Activated CD8-positive, alpha-beta T cell treated with anti-CD3 and anti-CD28 coated beads for 36 hours (primary cell): ENCODE measurements at regions not wholly inside any gene's neighbourhood (a gene's known extent, or its start where the extent isn't known, plus 50 kb on each side); places are given as distances from the start of the nearest gene placed in this dataset.

ENCODE experiments used
- ATAC-seq: fragments of 200-7000 bp; cut with Tn5 transposase; one replicate; pipeline ENCODE4 v1.10.0; 2021; ENCODE audit warnings: mild to moderate bottlenecking, moderate library complexity
- CTCF ChIA-PET: fragments of 350-600 bp; sonication (Branson Sonifier 250); formaldehyde crosslinking; loops from one replicate; lab custom pipeline; 2021; ENCODE audit warnings: antibody characterized with exemption; lab: Charles Lee
- POLR2A ChIA-PET: fragments of 350-600 bp; sonication (Branson Sonifier 250); formaldehyde crosslinking; loops from one replicate; lab custom pipeline; 2021; ENCODE audit warnings: antibody characterized with exemption; lab: Charles Lee
- DNase-seq: peaks from one replicate; pipeline ENCODE4 v3.0.0-alpha.2; 2020
- H3K27ac Mint-ChIP-seq: one replicate; pipeline ENCODE4 v1.8.0; 2021; ENCODE audit warnings: mild to moderate bottlenecking, mixed read lengths
- H3K27me3 Mint-ChIP-seq: one replicate; pipeline ENCODE4 v1.8.0; 2021; ENCODE audit warnings: mixed read lengths
- H3K36me3 Mint-ChIP-seq: one replicate; pipeline ENCODE4 v1.8.0; 2021; ENCODE audit warnings: low read depth, mixed read lengths
- H3K4me1 Mint-ChIP-seq: one replicate; pipeline ENCODE4 v1.8.0; 2021; ENCODE audit warnings: low read depth, mixed read lengths
- H3K4me3 Mint-ChIP-seq: one replicate; pipeline ENCODE4 v1.8.0; 2021; ENCODE audit warnings: mild to moderate bottlenecking, moderate library complexity, mixed read lengths
- H3K9me3 Mint-ChIP-seq: one replicate; pipeline ENCODE4 v1.8.0; 2021; ENCODE audit warnings: mixed read lengths
- intact Hi-C: fragments of 100-400 bp; cut with micrococcal nuclease; formaldehyde crosslinking; loops from one replicate; pipeline ENCODE4 v1.10.0; 2022
- TF ChIP-seq, protein P1 (sequence below): fragments of 200-600 bp; IDR thresholded peaks from one replicate; pipeline ENCODE4 v1.8.0; 2022; ENCODE audit warnings: antibody characterized with exemption, mild to moderate bottlenecking

DNA sequence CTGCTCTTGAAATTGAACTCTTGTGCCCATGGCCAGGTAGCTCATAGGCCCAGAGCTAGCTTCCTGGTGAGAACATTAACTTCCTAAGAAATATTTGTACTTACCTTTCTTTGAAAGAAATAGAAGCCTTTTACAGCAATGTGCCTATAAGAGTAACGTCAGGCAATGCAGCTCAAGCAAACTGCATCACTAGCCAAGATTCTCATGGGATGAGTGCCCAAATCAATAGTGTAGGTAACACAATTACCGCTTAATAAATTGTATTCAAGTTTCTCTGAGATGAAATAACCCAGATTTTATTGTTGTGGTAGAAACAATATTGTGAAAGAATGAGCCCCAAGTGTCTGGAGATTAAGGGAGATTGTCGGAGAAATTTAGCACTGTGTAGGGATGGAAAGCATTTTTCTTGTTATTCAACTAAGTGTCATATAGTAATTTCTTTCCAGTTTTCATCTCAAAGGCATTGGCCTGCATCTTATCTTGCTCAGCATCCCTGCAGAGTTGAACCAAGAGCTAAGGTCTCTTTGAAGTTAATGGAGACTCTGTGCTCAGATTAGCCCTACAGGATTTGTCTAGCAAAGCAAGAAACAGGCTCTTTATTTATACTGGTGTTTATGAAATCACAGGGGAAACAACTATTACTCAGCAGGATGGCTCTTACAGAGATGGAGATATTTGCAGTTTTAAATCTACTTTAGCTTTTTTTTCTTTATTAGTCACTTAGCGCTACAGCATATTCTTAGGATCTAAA is 321.0 kb upstream of the PDGFD start:
- Mint-ChIP-seq H3K9me3 (peaks cover 18% of the 10 kb centered on the region), H3K36me3 (no peaks in the 10 kb centered on the region), H3K4me3 (no peak overlapping the region), H3K4me1 (no peaks in the 10 kb centered on the region), H3K27ac (no peak overlapping the region), H3K27me3 (no peaks in the 10 kb centered on the region)
- intact Hi-C loops, result no loop called here
- POLR2A ChIA-PET, result no interaction called here
- DNase-seq, result no peak
- TF ChIP-seq, protein P1, sequence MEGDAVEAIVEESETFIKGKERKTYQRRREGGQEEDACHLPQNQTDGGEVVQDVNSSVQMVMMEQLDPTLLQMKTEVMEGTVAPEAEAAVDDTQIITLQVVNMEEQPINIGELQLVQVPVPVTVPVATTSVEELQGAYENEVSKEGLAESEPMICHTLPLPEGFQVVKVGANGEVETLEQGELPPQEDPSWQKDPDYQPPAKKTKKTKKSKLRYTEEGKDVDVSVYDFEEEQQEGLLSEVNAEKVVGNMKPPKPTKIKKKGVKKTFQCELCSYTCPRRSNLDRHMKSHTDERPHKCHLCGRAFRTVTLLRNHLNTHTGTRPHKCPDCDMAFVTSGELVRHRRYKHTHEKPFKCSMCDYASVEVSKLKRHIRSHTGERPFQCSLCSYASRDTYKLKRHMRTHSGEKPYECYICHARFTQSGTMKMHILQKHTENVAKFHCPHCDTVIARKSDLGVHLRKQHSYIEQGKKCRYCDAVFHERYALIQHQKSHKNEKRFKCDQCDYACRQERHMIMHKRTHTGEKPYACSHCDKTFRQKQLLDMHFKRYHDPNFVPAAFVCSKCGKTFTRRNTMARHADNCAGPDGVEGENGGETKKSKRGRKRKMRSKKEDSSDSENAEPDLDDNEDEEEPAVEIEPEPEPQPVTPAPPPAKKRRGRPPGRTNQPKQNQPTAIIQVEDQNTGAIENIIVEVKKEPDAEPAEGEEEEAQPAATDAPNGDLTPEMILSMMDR, result no peak
- CTCF ChIA-PET, result no interaction called here
- ATAC-seq, result no peak

DNA sequence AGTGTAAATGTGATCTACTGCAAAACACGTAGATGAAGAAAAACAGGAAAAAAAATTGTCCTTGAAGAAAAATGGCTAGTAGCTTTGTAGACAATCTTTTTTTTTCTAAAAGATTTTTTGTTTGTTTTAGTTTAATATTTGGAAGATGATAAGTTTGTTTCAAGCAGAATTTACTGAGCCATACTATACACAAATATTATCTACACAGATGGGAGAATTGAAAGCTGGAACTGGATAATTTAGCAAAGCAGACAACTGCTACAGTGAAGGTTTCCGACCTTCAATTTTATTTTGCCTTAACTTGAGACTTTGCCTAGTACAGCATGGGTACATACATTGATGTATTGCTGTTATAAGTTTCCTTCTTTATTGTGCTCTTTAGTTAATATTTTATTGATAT is 313.0 kb upstream of the PDGFD start:
- ATAC-seq (no peak), DNase-seq (no peak)
- peaks cover 1% of the 10 kb centered on the region for H3K27me3 Mint-ChIP-seq
- H3K36me3 Mint-ChIP-seq, result no peaks in the 10 kb centered on the region
- TF ChIP-seq, protein P1, result no peak
- peaks cover 3% of the 10 kb centered on the region for H3K9me3 Mint-ChIP-seq
- no peaks in the 10 kb centered on the region for H3K4me1 Mint-ChIP-seq
- no peak overlapping the region for H3K27ac Mint-ChIP-seq
- ChIA-PET POLR2A (no interaction called here), CTCF (no interaction called here)
- intact Hi-C loops, result no loop called here
- H3K4me3 Mint-ChIP-seq, result no peak overlapping the region

DNA sequence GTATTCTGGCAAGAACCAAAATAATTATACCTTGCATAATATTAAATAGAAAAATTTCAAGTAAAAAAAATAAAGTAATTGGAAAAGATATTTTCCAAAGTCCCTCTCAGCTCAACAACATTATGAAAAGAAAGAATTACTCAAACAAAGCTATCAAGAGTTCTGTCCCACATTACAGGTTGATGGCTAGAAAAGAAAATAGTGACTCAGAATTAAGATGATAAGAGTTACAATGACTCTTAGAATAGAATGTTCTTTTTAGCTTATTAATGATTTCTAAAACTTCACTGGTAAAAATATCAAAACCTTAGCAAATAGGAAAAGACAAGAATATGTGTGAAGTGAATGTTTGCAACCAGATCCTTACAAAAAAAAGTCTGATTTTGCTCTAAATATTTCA is 312.5 kb upstream of the PDGFD start:
- Mint-ChIP-seq H3K36me3 (no peaks in the 10 kb centered on the region), H3K4me3 (no peak overlapping the region), H3K4me1 (no peaks in the 10 kb centered on the region), H3K27me3 (peaks cover 1% of the 10 kb centered on the region), H3K27ac (no peak overlapping the region), H3K9me3 (peaks cover 3% of the 10 kb centered on the region)
- intact Hi-C loops, result no loop called here
- no peak for ATAC-seq
- no peak for DNase-seq
- CTCF ChIA-PET, result no interaction called here
- TF ChIP-seq, protein P1, result no peak
- POLR2A ChIA-PET, result no interaction called here

- ChIA-PET CTCF (no interaction called here), POLR2A (no interaction called here)
- no peak overlapping the region for H3K27ac Mint-ChIP-seq
- H3K36me3 Mint-ChIP-seq, result no peaks in the 10 kb centered on the region
- no peak for DNase-seq
- intact Hi-C loops, result no loop called here
- no peaks in the 10 kb centered on the region for H3K9me3 Mint-ChIP-seq
- H3K27me3 Mint-ChIP-seq, result no peaks in the 10 kb centered on the region
- no peaks in the 10 kb centered on the region for H3K4me1 Mint-ChIP-seq
- TF ChIP-seq, protein P1, result no peak
- no peak for ATAC-seq
- H3K4me3 Mint-ChIP-seq, result no peak overlapping the region
Measured at GRCh38 chr11:104467404-104467803, 303.5 kb upstream of the PDGFD start.

GRCh38 chr11:104465321-104465720 is 301.4 kb upstream of the PDGFD start:
- TF ChIP-seq, protein P1, result no peak
- H3K9me3 Mint-ChIP-seq, result no peaks in the 10 kb centered on the region

More at GRCh38 chr11:104465321-104465720, 301.4 kb upstream of the PDGFD start:
- ChIA-PET POLR2A (no interaction called here), CTCF (no interaction called here)
- intact Hi-C loops, result no loop called here
- no peaks in the 10 kb centered on the region for H3K27me3 Mint-ChIP-seq
- ATAC-seq, result no peak
- no peak overlapping the region for H3K27ac Mint-ChIP-seq
- no peaks in the 10 kb centered on the region for H3K4me1 Mint-ChIP-seq
- DNase-seq, result no peak
- H3K36me3 Mint-ChIP-seq, result no peaks in the 10 kb centered on the region
- H3K4me3 Mint-ChIP-seq, result no peak overlapping the region
